ENCODE measurements at regions not wholly inside any gene's neighbourhood (a gene's known extent, or its start where the extent isn't known, plus 50 kb on each side); places are given as distances from the start of the nearest gene placed in this dataset.
A peak's percentile ranks its signal among the peaks of the same experiment; 100 is the strongest.

DNA sequence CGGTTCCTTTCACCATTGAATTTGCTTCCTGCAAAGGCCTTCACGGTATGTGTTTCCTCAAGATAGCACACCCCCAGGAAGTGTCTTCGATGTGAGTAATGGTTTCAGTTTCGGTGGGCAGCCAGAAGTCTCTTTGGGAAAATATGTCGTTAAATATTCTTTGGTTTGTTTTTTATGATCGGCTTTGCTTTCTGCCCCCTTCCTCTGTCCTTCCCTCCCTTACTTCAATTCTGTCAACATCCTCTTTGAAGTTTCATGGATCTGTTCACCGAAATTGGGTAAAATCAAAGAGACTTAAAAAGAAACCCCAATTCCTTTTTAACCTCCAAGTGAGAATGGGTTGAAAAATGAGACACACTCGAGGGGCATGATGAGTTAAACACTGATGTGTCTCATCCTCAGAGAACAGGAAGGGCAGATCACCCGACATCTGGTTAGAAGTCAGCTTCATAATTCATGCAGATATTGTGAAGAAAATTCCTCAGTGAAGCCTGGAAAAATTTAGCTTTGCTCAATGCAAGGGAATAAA lies 170.8 kb upstream of the HABP2 start:
- TF ChIP-seq, protein P1, sequence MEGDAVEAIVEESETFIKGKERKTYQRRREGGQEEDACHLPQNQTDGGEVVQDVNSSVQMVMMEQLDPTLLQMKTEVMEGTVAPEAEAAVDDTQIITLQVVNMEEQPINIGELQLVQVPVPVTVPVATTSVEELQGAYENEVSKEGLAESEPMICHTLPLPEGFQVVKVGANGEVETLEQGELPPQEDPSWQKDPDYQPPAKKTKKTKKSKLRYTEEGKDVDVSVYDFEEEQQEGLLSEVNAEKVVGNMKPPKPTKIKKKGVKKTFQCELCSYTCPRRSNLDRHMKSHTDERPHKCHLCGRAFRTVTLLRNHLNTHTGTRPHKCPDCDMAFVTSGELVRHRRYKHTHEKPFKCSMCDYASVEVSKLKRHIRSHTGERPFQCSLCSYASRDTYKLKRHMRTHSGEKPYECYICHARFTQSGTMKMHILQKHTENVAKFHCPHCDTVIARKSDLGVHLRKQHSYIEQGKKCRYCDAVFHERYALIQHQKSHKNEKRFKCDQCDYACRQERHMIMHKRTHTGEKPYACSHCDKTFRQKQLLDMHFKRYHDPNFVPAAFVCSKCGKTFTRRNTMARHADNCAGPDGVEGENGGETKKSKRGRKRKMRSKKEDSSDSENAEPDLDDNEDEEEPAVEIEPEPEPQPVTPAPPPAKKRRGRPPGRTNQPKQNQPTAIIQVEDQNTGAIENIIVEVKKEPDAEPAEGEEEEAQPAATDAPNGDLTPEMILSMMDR (IDR thresholded peaks at IDR 0.05; ENCODE audit: insufficient read depth, low read depth, low read length, missing control alignments), result no peak
- DNase-seq (ENCODE audit: low read depth), result peak; percentile 37
- H3K4me3 ChIP-seq (ENCODE audit: low read depth, low read length), result no peak overlapping the region

DNA sequence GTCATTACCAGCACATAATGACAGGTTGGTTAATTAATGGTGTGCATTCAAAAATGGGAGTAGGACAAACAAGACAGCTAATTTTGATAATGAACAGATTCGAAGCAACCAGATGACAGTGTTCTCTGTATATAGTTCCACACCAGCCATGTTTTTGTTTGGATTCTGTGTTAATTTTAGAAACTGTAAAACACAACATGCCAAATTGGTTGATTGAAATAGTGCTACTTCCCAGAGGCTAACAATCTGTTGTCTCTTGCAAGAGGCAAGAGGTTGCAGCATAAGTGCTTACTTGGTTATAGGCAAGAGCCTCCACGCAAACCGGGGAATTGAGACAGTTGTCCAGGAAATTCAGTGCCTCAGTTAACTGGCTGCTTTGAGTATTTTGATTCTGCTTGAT lies 170.2 kb upstream of the HABP2 start:
- TF ChIP-seq, protein P1 (IDR thresholded peaks at IDR 0.05; ENCODE audit: insufficient read depth, low read depth, low read length, missing control alignments), result no peak
- DNase-seq (ENCODE audit: low read depth), result no peak
- H3K4me3 ChIP-seq (ENCODE audit: low read depth, low read length), result no peak overlapping the region

DNA sequence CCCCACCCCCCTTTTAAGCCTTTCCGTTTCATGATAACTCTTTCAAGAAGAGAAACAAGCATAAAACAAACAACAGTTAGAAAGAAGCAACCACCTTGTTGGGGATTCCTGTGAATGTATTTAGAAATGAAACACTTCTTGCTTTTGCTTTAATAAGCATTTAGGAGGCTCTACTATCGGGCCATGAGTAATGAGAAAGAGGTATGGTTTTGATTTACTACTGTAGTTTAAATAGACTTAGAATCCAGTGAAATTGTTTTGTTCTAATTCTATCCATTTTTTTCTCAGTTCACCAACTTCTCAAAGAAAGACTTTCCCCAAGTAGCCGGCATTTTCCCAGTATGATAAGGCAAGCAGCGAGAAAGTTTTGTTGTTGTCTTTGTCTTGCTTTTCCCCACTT lies 168.7 kb upstream of the HABP2 start:
- no peak overlapping the region for H3K4me3 ChIP-seq (ENCODE audit: low read depth, low read length)
- TF ChIP-seq, protein P1 (IDR thresholded peaks at IDR 0.05; ENCODE audit: insufficient read depth, low read depth, low read length, missing control alignments), result no peak

DNA sequence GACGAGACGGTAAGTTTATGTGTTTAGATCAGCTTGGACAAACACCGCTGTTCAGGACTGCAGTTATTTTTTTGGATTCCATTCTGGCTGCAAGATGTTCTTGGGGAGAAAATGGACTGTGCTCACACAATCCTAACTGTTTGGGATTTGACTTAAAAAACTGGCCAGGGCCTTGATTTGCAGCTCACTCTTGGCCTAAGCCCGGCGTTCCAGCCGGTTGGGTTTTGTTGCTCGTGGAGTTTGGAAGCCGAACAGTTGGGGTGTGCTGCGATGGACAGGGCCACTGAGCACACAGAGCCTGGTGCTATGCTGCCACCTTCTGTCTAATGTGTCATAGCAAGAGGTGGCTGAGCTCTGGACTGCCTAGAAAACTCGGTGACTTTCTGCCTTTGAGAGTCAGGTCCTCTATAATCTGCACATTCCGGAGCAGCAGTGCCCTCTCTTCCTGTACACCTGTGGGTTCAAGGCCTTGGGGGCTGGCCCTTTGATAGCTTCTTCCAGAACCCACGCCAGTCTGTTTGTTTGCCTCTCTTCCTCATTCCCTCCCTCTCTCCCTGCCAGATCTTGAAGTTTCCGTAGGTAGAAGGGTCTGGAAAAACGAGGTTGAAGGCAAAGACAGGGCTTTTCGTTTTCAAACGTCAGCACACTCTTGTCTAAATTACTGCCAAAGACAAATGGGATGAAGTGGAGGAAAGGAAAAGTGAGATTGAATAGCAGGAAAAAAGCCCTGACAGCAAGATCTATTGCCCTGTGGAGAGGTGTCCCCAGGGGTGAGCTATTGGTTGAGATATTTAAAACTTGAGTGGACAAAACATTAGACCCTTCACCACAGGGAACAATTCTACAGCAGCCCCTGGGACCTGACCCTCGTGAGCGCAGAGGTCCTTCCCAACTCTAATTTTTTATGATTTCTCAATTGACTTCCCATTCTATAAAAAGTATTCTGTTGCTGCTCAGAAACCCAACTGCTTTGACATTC lies 167.5 kb upstream of the HABP2 start:
- peak; percentile 70 for DNase-seq (ENCODE audit: low read depth)
- H3K4me3 ChIP-seq (ENCODE audit: low read depth, low read length), result no peak overlapping the region
- TF ChIP-seq, protein P1 (IDR thresholded peaks at IDR 0.05; ENCODE audit: insufficient read depth, low read depth, low read length, missing control alignments), result peak; percentile 75

More for the DNA sequence above, 168.7 kb upstream of the HABP2 start:
- no peak for DNase-seq (ENCODE audit: low read depth)

DNA sequence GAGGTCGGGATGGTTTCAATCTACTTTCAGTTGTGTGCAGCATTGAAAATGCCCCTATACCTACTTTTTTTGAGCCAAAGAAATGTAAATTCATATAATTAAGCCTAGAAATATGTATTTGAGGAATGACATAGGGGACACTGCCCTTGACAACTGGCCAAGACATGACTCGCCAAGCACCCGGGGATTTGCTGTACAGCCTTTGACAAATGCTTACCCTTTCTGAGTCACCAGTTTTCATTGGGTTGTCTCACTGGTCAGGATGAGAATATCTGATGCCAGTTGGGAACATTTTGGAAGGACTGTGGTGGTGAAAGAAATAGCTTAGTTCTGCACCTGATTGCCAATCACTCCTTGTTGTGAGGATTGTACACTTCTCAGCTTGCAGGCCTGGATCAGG lies 166.8 kb upstream of the HABP2 start:
- TF ChIP-seq, protein P1 (IDR thresholded peaks at IDR 0.05; ENCODE audit: insufficient read depth, low read depth, low read length, missing control alignments), result no peak

DNA sequence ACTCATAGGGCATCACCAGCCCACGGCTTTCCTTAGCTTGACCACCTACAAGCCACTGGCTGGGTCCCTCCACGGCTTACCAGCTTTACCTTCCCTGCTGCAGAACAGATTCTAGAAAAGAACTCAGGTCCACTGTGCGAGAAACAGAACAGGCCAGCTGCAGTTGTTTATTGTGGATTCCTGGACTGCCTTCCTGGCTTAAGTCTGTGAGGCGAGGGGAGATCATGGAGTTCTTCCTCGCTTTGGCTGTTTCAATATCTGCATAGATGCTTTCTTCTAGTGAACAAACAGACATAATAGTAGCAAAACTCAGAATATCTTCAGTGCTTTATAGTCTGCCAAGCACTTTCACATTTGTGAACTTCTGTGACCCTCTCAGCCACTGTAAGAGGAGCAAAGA lies 162.9 kb upstream of the HABP2 start:
- TF ChIP-seq, protein P1 (IDR thresholded peaks at IDR 0.05; ENCODE audit: insufficient read depth, low read depth, low read length, missing control alignments), result no peak
- H3K4me3 ChIP-seq (ENCODE audit: low read depth, low read length), result no peak overlapping the region
- no peak for DNase-seq (ENCODE audit: low read depth)

More for the DNA sequence above, 166.8 kb upstream of the HABP2 start:
- H3K4me3 ChIP-seq (ENCODE audit: low read depth, low read length), result no peak overlapping the region
- DNase-seq (ENCODE audit: low read depth), result no peak

Measured in GM12865 (cell line).